WTC11 (cell line): ENCODE measurements at regions not wholly inside any gene's neighbourhood (a gene's known extent, or its start where the extent isn't known, plus 50 kb on each side); places are given as distances from the start of the nearest gene placed in this dataset.

Source experiments
- ATAC-seq: fragments of 200-7000 bp; cut with Tn5 transposase; 2 replicates; pipeline ENCODE4 v1.10.0; 2021; ENCODE audit warnings: mild to moderate bottlenecking, moderate library complexity
- CTCF ChIA-PET: fragments of 300-600 bp; sonication (Branson Sonifier 250); formaldehyde crosslinking; loops from one replicate; lab custom pipeline; 2021; ENCODE audit warnings: antibody characterized with exemption; lab: Charles Lee
- POLR2A ChIA-PET: fragments of 350-600 bp; sonication (Branson Sonifier 250); formaldehyde crosslinking; loops from one replicate; lab custom pipeline; 2021; ENCODE audit warnings: antibody characterized with exemption; lab: Charles Lee
- DNase-seq: peaks from one replicate; pipeline ENCODE4 v3.0.0; 2021; ENCODE audit warnings: low spot score
- H3K27ac Mint-ChIP-seq: 2 replicates; pipeline ENCODE4 v1.8.0; 2021; ENCODE audit warnings: mixed read lengths
- H3K27me3 Mint-ChIP-seq: 2 replicates; pipeline ENCODE4 v1.8.0; 2021; ENCODE audit warnings: low read depth, mild to moderate bottlenecking, moderate library complexity, mixed read lengths
- H3K36me3 Mint-ChIP-seq: 2 replicates; pipeline ENCODE4 v1.8.0; 2021; ENCODE audit warnings: mixed read lengths
- H3K4me1 Mint-ChIP-seq: 2 replicates; pipeline ENCODE4 v1.8.0; 2022; ENCODE audit warnings: mixed read lengths
- H3K4me3 Mint-ChIP-seq: 2 replicates; pipeline ENCODE4 v1.8.0; 2021; ENCODE audit warnings: mild to moderate bottlenecking, moderate library complexity, mixed read lengths
- H3K9me3 Mint-ChIP-seq: 2 replicates; pipeline ENCODE4 v1.8.0; 2021; ENCODE audit warnings: mixed read lengths
- CBFB ChIP-seq: sonication (generic); formaldehyde crosslinking; IDR thresholded peaks from 2 replicates; pipeline ENCODE4 v1.8.1; 2022; ENCODE audit warnings: mild to moderate bottlenecking, low read depth, missing genetic modification reagents
- ETV6 ChIP-seq: sonication (generic); formaldehyde crosslinking; IDR thresholded peaks from 2 replicates; pipeline ENCODE4 v1.8.1; 2022; ENCODE audit warnings: mild to moderate bottlenecking, missing genetic modification reagents
- NFE2L1 ChIP-seq: sonication (generic); formaldehyde crosslinking; IDR thresholded peaks from 2 replicates; pipeline ENCODE4 v1.8.1; 2023; ENCODE audit warnings: missing genetic modification reagents
- NFYB ChIP-seq: sonication (generic); formaldehyde crosslinking; conservative IDR thresholded peaks from 2 replicates; pipeline ENCODE4 v1.8.0; 2022; ENCODE audit warnings: low read depth, missing genetic modification reagents
- ZNF263 ChIP-seq: sonication (generic); formaldehyde crosslinking; IDR thresholded peaks from 2 replicates; pipeline ENCODE4 v1.8.1; 2022; ENCODE audit warnings: low read depth, mild to moderate bottlenecking, moderate library complexity, missing genetic modification reagents
- ZNF416 ChIP-seq: fragments of 250-450 bp; sonication (Bioruptor Pico); IDR thresholded peaks from 2 replicates; pipeline ENCODE4 v1.9.0; 2021; ENCODE audit warnings: mild to moderate bottlenecking, inconsistent platforms
- TF ChIP-seq, protein P1 (sequence below): fragments of 250-450 bp; sonication (Bioruptor Pico); IDR thresholded peaks from 2 replicates; pipeline ENCODE4 v1.9.0; 2021; ENCODE audit warnings: mild to moderate bottlenecking, borderline replicate concordance
- TF ChIP-seq, protein P2 (sequence below): sonication (generic); formaldehyde crosslinking; IDR thresholded peaks from 2 replicates; pipeline ENCODE4 v1.8.1; 2022; ENCODE audit warnings: missing genetic modification reagents, borderline replicate concordance
- TF ChIP-seq, protein P3 (sequence below): sonication (generic); formaldehyde crosslinking; IDR thresholded peaks from 2 replicates; pipeline ENCODE4 v1.8.1; 2023; ENCODE audit warnings: mild to moderate bottlenecking, moderate library complexity, missing genetic modification reagents
- TF ChIP-seq, protein P4 (sequence below): sonication (generic); formaldehyde crosslinking; IDR thresholded peaks from 2 replicates; pipeline ENCODE4 v1.8.0; 2022; ENCODE audit warnings: mild to moderate bottlenecking, missing genetic modification reagents
- TF ChIP-seq, protein P5 (sequence below): sonication (generic); formaldehyde crosslinking; IDR thresholded peaks from 2 replicates; pipeline ENCODE4 v1.8.0; 2022; ENCODE audit warnings: mild to moderate bottlenecking, missing genetic modification reagents
- TF ChIP-seq, protein P6 (sequence below): fragments of 250-450 bp; sonication (Bioruptor Pico); IDR thresholded peaks from 2 replicates; pipeline ENCODE4 v1.9.0; 2021; ENCODE audit warnings: mild to moderate bottlenecking
- TF ChIP-seq, protein P7 (sequence below): fragments of 250-450 bp; sonication (Bioruptor Pico); IDR thresholded peaks from 2 replicates; pipeline ENCODE4 v2.1.2; 2022; ENCODE audit warnings: mild to moderate bottlenecking, moderate library complexity
- TF ChIP-seq, protein P8 (sequence below): fragments of 250-450 bp; sonication (Bioruptor Pico); conservative IDR thresholded peaks from 2 replicates; pipeline ENCODE4 v1.9.0; 2021; ENCODE audit warnings: mild to moderate bottlenecking

DNA sequence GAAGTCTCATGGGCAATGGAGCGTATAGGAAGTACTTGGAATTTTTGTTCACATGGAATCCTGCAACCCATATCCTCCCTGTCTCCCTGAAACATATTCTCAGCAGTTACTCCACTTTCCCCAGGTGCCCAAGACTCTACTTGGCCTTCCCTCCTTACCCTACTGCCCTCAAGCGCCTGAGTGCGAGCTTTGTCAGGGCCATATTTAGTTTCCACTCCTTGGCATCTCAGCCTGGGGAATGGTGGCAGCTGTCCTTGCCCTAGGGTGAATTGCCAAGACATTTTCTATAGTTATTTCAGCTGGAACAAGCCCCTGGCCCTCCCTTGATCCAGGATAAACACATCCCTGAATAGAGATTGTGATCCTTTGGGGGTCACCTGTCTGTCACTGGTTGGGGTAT, 569.3 kb upstream of the LRFN5 start (continued):
- TF ChIP-seq, protein P1, sequence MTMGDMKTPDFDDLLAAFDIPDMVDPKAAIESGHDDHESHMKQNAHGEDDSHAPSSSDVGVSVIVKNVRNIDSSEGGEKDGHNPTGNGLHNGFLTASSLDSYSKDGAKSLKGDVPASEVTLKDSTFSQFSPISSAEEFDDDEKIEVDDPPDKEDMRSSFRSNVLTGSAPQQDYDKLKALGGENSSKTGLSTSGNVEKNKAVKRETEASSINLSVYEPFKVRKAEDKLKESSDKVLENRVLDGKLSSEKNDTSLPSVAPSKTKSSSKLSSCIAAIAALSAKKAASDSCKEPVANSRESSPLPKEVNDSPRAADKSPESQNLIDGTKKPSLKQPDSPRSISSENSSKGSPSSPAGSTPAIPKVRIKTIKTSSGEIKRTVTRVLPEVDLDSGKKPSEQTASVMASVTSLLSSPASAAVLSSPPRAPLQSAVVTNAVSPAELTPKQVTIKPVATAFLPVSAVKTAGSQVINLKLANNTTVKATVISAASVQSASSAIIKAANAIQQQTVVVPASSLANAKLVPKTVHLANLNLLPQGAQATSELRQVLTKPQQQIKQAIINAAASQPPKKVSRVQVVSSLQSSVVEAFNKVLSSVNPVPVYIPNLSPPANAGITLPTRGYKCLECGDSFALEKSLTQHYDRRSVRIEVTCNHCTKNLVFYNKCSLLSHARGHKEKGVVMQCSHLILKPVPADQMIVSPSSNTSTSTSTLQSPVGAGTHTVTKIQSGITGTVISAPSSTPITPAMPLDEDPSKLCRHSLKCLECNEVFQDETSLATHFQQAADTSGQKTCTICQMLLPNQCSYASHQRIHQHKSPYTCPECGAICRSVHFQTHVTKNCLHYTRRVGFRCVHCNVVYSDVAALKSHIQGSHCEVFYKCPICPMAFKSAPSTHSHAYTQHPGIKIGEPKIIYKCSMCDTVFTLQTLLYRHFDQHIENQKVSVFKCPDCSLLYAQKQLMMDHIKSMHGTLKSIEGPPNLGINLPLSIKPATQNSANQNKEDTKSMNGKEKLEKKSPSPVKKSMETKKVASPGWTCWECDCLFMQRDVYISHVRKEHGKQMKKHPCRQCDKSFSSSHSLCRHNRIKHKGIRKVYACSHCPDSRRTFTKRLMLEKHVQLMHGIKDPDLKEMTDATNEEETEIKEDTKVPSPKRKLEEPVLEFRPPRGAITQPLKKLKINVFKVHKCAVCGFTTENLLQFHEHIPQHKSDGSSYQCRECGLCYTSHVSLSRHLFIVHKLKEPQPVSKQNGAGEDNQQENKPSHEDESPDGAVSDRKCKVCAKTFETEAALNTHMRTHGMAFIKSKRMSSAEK (CRISPR knock-in tag): no peak
- TF ChIP-seq ETV6 (CRISPR knock-in tag) (no peak), CBFB (CRISPR knock-in tag) (no peak), NFE2L1 (CRISPR knock-in tag) (no peak)
- TF ChIP-seq, protein P2, sequence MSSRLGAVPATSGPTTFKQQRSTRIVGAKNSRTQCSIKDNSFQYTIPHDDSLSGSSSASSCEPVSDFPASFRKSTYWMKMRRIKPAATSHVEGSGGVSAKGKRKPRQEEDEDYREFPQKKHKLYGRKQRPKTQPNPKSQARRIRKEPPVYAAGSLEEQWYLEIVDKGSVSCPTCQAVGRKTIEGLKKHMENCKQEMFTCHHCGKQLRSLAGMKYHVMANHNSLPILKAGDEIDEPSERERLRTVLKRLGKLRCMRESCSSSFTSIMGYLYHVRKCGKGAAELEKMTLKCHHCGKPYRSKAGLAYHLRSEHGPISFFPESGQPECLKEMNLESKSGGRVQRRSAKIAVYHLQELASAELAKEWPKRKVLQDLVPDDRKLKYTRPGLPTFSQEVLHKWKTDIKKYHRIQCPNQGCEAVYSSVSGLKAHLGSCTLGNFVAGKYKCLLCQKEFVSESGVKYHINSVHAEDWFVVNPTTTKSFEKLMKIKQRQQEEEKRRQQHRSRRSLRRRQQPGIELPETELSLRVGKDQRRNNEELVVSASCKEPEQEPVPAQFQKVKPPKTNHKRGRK (CRISPR knock-in tag): no peak
- TF ChIP-seq, all 79 proteins: peak for 0

DNA sequence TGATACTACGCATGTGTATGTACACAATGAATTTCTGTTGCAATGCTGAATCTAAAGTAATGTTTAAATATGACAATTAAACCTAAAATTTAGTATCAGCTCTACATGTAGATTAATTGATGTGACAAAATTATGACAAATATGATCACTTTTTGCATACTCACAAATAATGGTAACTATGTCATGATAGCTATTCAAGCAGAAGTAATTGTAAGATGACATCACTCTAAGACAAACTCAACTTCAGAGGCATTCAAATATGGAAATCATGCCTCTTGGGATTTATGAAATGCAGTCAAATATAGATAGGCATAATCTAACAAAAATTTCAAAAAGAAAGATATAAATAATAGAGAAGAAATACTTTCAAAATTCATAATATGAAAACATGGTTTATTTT, 571.7 kb upstream of the LRFN5 start:
- CTCF ChIA-PET: no interaction called here
- H3K27ac Mint-ChIP-seq: no peak overlapping the region
- no peaks in the 10 kb centered on the region for H3K4me1 Mint-ChIP-seq
- H3K36me3 Mint-ChIP-seq: no peaks in the 10 kb centered on the region
- no peak overlapping the region for H3K4me3 Mint-ChIP-seq
- TF ChIP-seq ZNF263 (CRISPR knock-in tag) (no peak), NFYB (CRISPR knock-in tag) (no peak), ZNF416 (CRISPR knock-in tag) (no peak)
- TF ChIP-seq, protein P3, sequence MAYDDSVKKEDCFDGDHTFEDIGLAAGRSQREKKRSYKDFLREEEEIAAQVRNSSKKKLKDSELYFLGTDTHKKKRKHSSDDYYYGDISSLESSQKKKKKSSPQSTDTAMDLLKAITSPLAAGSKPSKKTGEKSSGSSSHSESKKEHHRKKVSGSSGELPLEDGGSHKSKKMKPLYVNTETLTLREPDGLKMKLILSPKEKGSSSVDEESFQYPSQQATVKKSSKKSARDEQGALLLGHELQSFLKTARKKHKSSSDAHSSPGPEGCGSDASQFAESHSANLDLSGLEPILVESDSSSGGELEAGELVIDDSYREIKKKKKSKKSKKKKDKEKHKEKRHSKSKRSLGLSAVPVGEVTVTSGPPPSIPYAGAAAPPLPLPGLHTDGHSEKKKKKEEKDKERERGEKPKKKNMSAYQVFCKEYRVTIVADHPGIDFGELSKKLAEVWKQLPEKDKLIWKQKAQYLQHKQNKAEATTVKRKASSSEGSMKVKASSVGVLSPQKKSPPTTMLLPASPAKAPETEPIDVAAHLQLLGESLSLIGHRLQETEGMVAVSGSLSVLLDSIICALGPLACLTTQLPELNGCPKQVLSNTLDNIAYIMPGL: no peak
- TF ChIP-seq, protein P4, sequence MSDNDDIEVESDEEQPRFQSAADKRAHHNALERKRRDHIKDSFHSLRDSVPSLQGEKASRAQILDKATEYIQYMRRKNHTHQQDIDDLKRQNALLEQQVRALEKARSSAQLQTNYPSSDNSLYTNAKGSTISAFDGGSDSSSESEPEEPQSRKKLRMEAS (CRISPR knock-in tag): no peak
- TF ChIP-seq, protein P5, sequence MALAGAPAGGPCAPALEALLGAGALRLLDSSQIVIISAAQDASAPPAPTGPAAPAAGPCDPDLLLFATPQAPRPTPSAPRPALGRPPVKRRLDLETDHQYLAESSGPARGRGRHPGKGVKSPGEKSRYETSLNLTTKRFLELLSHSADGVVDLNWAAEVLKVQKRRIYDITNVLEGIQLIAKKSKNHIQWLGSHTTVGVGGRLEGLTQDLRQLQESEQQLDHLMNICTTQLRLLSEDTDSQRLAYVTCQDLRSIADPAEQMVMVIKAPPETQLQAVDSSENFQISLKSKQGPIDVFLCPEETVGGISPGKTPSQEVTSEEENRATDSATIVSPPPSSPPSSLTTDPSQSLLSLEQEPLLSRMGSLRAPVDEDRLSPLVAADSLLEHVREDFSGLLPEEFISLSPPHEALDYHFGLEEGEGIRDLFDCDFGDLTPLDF (CRISPR knock-in tag): no peak
- TF ChIP-seq, protein P6, sequence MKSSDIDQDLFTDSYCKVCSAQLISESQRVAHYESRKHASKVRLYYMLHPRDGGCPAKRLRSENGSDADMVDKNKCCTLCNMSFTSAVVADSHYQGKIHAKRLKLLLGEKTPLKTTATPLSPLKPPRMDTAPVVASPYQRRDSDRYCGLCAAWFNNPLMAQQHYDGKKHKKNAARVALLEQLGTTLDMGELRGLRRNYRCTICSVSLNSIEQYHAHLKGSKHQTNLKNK (CRISPR knock-in tag): no peak
- TF ChIP-seq, protein P7, sequence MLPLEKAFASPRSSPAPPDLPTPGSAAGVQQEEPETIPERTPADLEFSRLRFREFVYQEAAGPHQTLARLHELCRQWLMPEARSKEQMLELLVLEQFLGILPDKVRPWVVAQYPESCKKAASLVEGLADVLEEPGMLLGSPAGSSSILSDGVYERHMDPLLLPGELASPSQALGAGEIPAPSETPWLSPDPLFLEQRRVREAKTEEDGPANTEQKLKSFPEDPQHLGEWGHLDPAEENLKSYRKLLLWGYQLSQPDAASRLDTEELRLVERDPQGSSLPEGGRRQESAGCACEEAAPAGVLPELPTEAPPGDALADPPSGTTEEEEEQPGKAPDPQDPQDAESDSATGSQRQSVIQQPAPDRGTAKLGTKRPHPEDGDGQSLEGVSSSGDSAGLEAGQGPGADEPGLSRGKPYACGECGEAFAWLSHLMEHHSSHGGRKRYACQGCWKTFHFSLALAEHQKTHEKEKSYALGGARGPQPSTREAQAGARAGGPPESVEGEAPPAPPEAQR (CRISPR knock-in tag): no peak
- TF ChIP-seq, protein P8, sequence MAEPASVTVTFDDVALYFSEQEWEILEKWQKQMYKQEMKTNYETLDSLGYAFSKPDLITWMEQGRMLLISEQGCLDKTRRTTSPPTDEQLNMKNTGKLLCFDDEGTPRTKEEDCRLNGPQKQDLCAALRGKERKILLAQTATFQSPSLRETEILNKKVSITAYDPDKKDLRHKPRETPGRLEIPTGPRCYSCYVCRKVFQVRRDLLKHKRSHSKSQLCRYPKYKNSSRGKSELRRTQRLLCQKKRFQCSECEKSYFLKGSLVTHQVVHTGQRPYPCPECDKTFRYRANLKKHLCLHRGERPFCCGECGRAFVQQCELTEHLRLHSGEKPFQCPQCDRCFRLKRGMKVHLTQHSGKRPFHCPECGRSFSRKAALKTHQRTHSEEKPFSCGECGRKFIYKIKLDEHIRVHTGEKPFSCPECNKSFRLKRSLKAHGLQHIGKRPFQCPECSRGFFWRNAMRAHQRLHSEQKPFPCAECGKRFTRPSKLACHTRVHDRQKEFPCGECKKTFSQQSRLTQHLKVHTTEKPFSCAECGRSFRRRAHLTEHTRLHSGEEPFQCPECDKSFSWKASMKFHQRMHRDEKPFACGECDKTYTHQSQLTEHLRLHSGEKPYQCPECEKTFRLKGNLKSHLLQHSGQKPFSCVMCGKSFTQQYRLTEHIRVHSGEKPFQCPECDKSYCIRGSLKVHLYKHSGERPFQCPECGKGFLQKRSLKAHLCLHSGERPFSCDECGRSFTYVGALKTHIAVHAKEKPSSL (CRISPR knock-in tag): no peak
- H3K9me3 Mint-ChIP-seq: peaks cover 3% of the 10 kb centered on the region; the same call in 1 of the 2 replicates
- no peak for ATAC-seq
- POLR2A ChIA-PET: no interaction called here
- DNase-seq: no peak
- no peaks in the 10 kb centered on the region for H3K27me3 Mint-ChIP-seq
